GM19467 (cell line): ENCODE measurements at regions not wholly inside any gene's neighbourhood (a gene's known extent, or its start where the extent isn't known, plus 50 kb on each side); places are given as distances from the start of the nearest gene placed in this dataset.
"Not testable (repeated sequence)": the region's sequence is repeated elsewhere in the genome, so short reads cannot be mapped to it uniquely, and the experiment has no call there.

Experiments used
- ATAC-seq: cut with Tn5 transposase; IDR thresholded peaks from one replicate; pipeline ENCODE4 v1.9.1; 2021; ENCODE audit warnings: mild to moderate bottlenecking, moderate library complexity; ENCODE audit not compliant: unreplicated experiment

DNA sequence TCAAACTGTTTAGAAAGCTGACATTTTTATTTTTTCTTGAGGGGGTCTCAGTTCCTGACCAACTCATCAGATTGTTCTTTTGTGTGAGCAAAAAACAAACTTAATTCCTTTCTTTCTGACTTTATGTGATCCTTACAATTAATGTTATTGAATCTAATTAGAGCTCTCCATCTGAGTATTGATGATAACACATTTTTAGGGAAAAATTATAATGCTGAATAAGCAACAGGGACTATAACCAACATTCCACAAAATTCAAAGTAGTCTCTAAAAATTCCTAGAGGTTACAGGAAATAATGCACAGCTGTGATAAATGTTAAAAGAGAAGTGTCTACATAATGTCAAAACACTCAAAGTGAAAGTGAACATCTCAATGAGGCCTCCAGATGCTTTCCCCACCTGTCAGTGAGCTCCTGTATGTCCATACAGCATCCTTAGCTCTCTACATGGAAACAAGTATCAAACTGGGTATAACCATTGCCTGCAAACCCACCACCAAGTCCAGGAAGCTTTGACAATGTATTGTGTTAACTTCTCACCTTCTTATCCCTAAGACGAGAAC, 786.0 kb upstream of the SLC39A10 start:
- no peak for ATAC-seq

DNA sequence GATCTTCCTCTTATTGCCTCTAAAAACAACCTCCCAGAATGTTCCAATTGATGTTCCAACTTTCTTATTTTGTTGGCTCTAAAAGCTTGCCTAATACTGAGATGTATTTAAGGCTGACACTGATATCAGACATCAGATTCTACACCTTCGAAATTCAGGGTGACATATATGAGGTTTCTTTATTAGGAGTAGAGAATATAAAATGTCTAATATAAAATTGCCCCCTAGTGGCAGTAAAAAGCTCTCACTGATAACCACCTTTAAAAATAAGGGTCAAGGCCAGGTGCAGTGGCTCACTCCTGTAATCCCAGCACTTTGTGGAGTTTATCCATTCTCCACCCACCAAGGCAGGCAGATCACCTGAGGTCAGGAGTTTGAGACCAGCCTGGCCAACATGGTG, 789.7 kb upstream of the SLC39A10 start:
- no peak for ATAC-seq

DNA sequence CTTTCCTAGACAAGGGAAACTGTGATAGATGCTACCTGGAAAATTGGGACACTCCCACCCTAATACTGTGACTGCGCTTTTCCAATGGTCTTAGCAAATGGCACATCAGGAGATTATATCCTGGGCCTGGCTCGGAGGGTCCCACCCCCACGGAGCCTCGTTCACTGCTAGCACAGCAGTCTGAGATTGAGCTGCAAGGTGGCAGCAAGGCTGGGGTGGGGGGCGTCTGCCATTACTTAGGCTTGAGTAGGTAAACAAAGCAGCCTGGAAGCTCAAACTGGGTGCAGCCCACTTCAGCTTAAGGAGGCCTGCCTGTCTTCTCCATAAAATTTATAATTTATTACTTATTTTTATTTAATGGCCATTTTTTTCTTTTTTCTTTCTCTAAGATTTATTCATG, 802.1 kb upstream of the SLC39A10 start:
- ATAC-seq, result no peak

GRCh38 chr2:194842871-194843270, 814.2 kb upstream of the SLC39A10 start:
- no peak for ATAC-seq

DNA sequence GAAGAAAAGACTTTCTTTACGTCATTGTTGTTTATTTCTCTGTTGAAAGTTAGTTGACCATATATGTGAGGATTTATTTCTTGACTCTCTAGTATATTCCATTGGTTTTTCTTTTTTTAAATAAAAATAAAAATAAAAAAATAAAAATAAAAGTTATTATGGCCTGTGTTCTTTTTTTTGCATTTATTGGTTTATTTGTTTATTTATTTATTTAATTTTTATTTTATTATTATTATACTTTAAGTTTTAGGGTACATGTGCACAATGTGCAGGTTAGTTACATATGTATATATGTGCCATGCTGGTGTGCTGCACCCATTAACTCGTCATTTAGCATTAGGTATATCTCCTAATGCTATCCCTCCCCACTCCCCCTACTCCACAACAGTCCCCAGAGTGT, 822.7 kb upstream of the SLC39A10 start:
- ATAC-seq, result not testable (repeated sequence)

GRCh38 chr2:194826241-194826640, 830.8 kb upstream of the SLC39A10 start:
- ATAC-seq, result no peak

GRCh38 chr2:194824450-194824849, 832.6 kb upstream of the SLC39A10 start:
- ATAC-seq, result no peak

DNA sequence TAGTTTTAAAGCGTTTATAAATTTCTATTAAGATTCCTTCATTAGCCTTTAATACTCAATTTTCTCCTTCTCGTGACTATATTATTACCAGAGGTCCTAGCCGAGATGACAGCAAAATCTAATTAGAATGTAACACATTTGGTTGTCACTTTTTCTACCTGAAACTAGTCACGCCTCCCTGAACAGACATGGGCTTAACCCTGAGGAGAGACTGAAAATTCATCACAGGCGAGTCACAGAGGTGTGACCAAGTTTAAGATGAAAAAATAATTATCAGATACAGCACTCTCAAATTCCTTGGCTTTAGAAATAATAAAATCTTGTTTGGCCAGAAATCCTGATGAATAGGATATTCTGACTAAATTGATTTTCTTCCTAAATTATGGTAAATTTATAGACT, 834.4 kb upstream of the SLC39A10 start:
- no peak for ATAC-seq

DNA sequence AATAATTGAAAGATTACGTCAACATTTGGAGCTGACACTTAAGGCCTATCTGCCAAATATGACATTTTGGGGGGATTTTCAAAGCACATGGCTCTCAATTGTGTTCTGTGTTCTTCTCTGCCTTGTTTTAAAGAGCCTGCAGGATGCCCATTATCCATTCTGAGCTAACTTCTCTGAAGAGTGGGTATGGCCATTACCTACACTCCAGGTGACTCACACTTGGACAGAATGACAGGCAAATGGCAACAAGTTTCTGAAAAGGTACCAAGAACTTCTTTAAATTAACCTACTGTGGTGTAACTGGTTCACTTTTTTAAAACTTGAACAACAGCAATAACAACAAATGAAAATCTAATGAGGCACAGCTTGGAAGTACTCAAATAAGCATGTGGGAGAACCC, 834.9 kb upstream of the SLC39A10 start:
- ATAC-seq, result no peak

DNA sequence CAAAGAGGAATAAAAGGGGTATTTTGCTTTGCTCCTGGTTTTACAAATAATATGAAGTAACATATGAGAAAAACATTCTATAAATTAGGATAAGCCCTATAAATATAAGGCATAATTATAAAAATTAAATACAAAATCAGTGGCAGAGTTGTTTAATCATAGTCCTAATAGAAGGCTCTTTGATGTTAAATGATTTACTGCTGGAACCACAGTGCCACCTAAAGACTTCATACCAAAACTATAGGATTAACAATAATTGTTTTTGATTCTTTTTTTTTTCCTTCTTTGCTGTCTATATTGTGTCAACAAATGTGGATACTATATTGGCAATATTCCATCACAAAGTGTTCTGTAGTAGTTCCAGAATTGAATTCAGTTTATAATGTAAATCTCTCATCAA, 837.7 kb upstream of the SLC39A10 start:
- no peak for ATAC-seq

DNA sequence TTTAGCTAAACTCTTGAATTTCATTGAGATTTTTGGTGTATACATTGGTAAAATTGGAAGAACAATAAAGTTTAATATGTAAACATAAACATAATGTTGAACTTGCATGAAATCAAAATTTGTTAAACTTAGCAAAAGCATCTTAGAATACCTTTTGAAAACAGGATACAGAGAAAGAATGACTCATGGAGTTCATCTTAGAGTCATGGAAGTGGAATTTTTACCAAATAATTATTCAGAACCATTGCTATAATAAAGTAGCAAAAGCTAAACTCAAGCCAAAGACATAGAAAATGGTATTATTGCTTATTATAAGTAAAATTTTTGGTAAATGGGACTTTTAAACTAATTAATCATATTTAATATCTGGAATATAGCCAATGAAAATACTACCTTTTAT, 841.6 kb upstream of the SLC39A10 start:
- no peak for ATAC-seq

GRCh38 chr2:194802589-194802988, 854.4 kb upstream of the SLC39A10 start:
- ATAC-seq, result no peak

DNA sequence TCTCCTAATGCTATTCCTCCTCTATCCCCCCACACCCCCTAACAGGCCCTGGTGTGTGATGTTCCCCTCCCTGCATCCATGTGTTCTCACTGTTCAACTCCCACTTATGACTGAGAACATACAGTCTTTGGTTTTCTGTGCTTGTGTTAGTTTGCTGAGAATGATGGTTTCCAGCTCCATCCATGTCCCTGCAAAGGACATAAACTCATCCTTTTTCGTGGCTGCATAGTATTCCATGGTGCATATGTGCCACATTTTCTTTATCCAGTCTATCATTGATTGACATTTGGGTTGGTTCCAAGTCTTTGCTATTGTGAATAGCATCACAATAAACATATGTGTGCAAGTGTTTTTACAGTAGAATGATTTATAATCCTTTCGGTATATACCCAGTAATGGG, 870.0 kb upstream of the SLC39A10 start:
- not testable (repeated sequence) for ATAC-seq

DNA sequence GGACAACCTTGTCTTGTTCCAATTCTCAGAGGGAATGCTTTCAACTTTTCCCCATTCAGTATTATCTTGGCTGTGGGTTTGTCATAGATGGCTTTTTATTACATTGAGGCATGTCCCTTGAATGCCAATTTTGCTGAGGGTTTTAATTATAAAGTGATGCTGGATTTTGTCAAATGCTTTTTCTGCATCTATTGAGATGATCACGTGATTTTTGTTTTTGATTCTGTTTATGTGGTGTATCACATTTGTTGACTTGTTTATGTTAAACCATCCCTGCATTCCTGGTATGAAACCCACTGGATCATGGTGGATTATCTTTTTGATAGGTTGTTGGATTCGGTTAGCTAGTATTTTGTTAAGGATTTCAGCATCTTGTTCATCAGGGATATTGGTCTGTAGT, 885.6 kb upstream of the SLC39A10 start:
- ATAC-seq, result not testable (repeated sequence)

DNA sequence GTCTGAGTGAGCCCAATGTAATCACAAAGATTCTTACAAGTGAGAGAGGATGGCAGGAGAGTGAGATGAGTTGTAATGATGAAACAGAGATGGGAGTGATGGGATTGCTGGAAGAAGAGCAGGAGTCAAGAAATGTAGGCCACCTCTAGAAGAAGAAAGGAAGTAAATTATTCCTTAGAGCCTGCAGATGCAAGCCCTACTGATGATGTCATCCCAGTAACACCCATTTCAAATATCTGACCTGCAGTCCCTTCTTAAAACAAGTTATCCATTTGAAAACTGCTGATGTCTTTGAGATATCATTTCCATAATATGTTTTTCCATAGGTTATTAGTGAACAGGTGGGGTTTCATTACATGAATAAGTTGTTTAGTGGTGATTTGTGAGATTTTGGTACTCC, 888.0 kb upstream of the SLC39A10 start:
- no peak for ATAC-seq

DNA sequence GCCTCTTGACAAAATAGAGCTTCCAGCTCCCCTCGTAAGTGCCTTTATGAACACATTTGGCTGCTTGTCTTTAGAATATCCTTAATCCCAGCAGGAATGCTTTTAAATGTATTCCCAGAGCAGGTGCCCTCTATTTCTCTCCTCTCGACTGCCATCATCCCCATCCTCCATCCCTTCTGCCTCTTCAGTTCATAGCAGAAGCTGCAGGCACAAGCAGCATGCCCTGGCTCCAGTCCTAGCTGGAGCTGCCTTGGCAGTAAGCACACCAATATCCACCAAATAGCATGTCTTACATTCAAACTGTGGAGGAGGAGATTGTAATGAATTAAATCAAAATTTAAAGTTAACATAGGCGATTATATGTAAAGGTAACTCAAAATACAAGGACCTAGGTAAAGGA, 891.3 kb upstream of the SLC39A10 start:
- no peak for ATAC-seq

- no peak for ATAC-seq
Observed at GRCh38 chr2:194750926-194751325, 906.1 kb upstream of the SLC39A10 start.

DNA sequence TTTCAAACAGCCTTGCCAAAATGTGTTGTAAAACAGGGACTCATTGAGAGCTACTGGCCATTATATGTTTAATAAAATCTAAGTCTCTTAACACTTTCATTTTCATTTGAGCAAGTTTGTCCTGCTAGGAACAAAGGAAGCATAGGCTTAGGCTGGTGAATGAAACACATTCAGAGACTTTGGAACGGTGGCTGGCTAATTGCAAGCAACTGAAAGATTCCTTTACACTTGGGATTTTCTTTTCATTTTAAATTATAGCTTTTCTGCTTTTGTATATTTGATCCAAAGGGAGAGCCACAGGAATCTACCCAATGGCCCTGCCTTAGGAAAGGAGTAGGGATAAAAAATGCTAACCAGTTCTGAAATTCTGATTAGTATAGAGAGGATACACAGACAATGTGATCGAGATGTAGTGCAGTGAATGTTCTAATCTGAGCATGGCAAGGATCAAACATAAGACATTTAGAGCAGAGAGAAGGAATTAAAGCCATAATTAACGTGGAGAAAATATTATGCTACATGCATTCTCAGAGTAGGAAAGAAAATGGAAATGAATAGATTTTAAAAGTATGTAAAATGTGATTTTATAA, 911.4 kb upstream of the SLC39A10 start:
- no peak for ATAC-seq

GRCh38 chr2:194742706-194743105, 914.3 kb upstream of the SLC39A10 start:
- ATAC-seq, result no peak

- no peak for ATAC-seq
Observed at GRCh38 chr2:194739217-194739616, 917.8 kb upstream of the SLC39A10 start.

DNA sequence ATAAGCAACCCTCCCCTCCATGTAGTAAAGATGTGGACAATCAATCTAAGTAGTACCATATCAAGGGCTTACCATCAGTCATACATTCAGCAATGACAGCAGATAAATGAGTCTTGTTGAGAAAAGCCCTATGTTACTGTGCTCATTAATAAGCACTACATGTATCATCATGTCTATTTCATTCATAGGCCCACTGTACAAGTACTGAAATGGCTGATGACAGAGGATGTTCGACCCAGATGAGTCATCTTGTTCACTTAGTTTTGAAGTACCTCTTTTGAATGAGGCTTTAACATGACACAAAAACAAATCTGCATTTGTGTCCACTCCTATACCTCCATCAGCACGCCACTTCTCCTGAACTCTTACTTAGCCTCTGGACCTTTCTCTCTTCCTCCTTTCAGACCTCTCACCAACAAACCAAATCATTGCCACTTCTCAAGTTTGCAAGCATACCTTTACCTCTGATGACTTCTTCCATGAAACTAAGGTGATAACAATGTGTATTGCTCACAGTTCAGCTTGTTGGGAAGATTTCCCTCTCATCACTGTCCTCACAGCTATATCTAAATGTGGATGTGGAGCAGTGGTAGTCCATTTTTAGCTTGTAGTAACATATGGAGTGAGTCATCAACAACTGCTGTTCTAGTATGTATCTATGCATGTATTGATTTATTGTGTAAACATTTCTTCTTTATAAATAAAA, 921.0 kb upstream of the SLC39A10 start:
- no peak for ATAC-seq

DNA sequence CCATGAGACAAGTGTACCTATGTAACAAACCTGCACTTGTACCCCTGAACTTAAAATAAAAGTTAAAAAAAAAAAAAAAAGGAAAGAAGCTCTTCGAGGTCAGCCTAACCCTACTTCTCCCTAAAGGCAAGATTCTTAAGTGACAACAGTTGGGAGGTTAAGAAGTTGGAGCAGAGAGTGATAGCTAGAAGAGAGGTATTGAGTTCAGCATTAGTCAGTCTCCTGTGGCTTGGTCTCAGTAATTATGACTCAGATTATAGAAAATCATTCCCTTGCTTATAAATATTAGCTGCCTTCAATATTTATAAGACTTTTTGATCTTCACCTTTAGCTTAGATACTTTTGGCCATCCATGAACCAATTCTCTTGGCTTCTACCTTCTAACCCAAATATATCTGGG, 926.8 kb upstream of the SLC39A10 start:
- ATAC-seq, result no peak

DNA sequence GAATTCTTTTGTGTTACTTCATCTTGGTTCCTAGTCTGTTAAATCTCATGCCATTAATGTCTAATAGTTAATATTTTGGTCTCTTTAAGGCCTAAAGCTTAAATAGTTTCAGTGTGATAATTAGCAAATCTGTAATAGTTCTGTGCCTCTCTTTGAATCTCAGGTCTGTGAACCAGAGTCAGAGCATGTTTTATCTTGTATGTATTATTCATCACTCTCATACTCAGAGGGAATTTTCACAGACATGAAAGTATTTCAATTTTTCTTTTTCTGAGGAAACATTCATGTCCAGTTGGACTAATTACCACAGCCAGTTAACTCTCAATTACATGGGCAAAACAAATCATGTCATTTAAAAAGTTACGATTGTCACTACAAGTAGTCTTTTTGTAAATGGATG, 931.9 kb upstream of the SLC39A10 start:
- no peak for ATAC-seq
